GM19043 (cell line): ENCODE measurements at regions not wholly inside any gene's neighbourhood (a gene's known extent, or its start where the extent isn't known, plus 50 kb on each side); places are given as distances from the start of the nearest gene placed in this dataset.

Experiments
- ATAC-seq: cut with Tn5 transposase; IDR thresholded peaks from one replicate; pipeline ENCODE4 v1.9.1; 2021; ENCODE audit warnings: low read depth; ENCODE audit not compliant: unreplicated experiment

DNA sequence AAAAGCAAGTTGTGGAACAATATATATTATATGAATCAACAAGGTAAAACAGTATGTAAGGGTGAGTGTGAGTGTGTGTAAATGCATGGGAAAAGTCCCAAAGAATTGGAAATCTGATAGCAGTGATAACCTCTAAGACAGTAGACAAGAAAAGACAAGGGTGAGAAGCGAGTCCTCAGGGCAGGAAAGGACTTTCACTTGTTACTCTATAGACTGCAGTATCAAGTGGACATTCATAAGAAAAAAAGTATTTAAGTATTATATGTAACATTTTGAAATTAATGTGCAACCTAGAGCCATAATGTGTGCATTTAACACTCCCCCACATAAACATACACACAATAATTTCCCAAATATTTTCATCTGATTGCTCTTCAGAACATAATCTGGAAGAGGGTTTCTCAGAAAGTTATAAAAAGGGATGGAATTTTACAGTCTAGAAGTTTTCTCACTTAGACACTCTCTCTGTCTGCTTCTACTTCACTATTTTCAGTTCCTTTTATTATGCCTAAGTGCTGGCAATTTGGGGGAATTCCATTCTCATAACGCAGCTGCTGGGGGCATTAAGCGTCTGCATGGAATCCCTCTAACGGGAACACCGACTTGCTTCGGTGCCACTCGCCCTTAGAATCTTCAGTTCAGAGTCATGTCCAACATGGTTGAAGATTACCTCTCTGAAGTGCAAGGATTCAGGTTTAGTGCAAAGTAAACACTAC is 50.0 kb upstream of the CDIN1 start:
- ATAC-seq = peak; percentile 65
